ENCODE measurements at regions not wholly inside any gene's neighbourhood (a gene's known extent, or its start where the extent isn't known, plus 50 kb on each side); places are given as distances from the start of the nearest gene placed in this dataset.

DNA sequence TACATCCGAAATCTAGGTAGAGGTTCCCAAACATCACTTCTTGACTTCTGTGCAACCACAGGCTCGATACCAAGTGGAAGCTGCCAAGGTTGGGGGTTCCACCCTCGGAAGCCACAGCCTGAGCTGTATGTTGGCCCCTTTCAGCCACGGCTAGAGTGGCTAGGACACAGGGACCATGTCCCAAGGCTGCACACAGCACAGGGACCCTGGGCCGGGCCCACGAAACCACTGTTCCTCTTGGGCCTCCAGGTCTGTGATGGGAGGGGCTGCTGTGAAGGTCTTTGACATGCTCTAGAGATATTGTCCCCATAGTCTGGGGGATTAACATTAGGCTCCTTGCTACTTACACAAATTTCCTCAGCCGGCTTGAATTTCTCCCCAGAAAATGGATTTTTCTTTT, 460.6 kb downstream of the ISL1 start:
- TF ChIP-seq, protein P1, sequence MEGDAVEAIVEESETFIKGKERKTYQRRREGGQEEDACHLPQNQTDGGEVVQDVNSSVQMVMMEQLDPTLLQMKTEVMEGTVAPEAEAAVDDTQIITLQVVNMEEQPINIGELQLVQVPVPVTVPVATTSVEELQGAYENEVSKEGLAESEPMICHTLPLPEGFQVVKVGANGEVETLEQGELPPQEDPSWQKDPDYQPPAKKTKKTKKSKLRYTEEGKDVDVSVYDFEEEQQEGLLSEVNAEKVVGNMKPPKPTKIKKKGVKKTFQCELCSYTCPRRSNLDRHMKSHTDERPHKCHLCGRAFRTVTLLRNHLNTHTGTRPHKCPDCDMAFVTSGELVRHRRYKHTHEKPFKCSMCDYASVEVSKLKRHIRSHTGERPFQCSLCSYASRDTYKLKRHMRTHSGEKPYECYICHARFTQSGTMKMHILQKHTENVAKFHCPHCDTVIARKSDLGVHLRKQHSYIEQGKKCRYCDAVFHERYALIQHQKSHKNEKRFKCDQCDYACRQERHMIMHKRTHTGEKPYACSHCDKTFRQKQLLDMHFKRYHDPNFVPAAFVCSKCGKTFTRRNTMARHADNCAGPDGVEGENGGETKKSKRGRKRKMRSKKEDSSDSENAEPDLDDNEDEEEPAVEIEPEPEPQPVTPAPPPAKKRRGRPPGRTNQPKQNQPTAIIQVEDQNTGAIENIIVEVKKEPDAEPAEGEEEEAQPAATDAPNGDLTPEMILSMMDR (IDR thresholded peaks at IDR 0.05; ENCODE audit: low read depth, low read length) = no peak
- TF ChIP-seq, protein P2, sequence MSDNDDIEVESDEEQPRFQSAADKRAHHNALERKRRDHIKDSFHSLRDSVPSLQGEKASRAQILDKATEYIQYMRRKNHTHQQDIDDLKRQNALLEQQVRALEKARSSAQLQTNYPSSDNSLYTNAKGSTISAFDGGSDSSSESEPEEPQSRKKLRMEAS (IDR thresholded peaks at IDR 0.05; ENCODE audit: low read depth, low read length) = no peak
- TF ChIP-seq POLR2A (IDR thresholded peaks at IDR 0.05; ENCODE audit: extremely low read depth, insufficient read length) (no peak), MYC (IDR thresholded peaks at IDR 0.05; ENCODE audit: low read depth, low read length) (no peak)
- no peak for DNase-seq (ENCODE audit: low read depth)
- H3K4me3 ChIP-seq (ENCODE audit: low read depth, low read length) = no peak overlapping the region

DNA sequence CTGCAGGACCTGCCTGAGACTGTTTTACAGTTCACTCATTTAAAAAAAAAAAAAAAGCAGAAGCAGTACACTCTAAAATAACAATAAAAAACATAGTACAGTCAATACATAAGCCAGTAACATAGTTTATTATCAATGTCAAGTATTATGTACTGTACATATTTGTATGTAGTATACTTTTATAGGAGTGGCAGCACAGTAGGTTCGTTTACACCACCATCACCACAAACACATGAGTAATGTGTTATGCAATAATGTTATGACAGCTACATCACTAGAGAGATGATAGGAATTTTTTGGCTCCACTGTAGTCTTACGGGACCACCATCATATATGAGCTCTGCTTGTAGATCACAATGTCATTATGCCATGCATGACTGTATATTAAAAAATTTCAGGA, 462.8 kb downstream of the ISL1 start:
- peak; percentile 9 for DNase-seq (ENCODE audit: low read depth)
- TF ChIP-seq, protein P1 (IDR thresholded peaks at IDR 0.05; ENCODE audit: low read depth, low read length) = no peak
- TF ChIP-seq POLR2A (IDR thresholded peaks at IDR 0.05; ENCODE audit: extremely low read depth, insufficient read length) (no peak), MYC (IDR thresholded peaks at IDR 0.05; ENCODE audit: low read depth, low read length) (no peak)
- TF ChIP-seq, protein P2 (IDR thresholded peaks at IDR 0.05; ENCODE audit: low read depth, low read length) = no peak
- H3K4me3 ChIP-seq (ENCODE audit: low read depth, low read length) = no peak overlapping the region

DNA sequence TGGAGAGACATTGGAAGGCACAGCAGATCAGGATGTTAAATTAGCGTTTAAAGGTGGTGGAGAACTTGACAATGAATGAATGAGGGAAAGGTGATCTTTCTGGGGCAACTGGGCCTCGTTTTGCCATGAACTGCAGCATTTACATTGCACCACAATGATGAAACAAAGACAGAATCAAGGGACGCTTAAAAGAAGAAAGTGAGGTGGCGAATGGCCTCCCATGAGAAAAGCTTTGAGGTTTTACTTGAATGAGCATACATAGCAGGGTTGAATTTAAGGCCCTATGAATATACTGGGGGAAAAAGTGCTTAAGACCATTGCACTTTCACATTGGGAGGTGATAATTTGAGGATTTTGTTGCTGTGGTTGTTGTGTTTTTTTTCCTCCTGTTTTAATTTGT, 476.4 kb downstream of the ISL1 start:
- TF ChIP-seq MYC (IDR thresholded peaks at IDR 0.05; ENCODE audit: low read depth, low read length) (no peak), POLR2A (IDR thresholded peaks at IDR 0.05; ENCODE audit: extremely low read depth, insufficient read length) (no peak)
- TF ChIP-seq, protein P2 (IDR thresholded peaks at IDR 0.05; ENCODE audit: low read depth, low read length) = no peak
- TF ChIP-seq, protein P1 (IDR thresholded peaks at IDR 0.05; ENCODE audit: low read depth, low read length) = no peak
- no peak for DNase-seq (ENCODE audit: low read depth)
- H3K4me3 ChIP-seq (ENCODE audit: low read depth, low read length) = no peak overlapping the region

DNA sequence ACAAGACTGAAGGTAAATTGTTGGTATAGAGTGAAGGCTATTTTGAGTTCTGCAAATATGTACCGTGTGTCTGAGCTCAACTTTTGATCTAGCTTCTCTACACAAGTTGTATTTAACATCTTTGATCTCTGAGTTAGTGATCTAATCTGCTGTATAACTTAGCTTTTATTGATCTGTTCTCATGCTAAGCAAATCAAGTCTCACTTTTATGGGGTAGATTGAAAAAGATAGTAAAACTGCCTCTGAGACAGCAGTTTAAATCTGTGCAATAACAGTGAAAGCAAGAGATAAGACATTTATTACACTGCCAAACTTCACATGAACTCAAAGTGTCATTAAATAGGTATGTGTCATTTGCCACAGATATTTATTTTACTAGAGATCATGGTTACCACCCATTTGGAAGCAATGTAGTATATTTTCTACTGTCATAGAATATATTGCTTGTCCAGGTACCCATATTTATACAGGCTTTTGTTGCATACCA, 477.3 kb downstream of the ISL1 start:
- no peak for DNase-seq (ENCODE audit: low read depth)
- no peak overlapping the region for H3K4me3 ChIP-seq (ENCODE audit: low read depth, low read length)
- TF ChIP-seq MYC (IDR thresholded peaks at IDR 0.05; ENCODE audit: low read depth, low read length) (no peak), POLR2A (IDR thresholded peaks at IDR 0.05; ENCODE audit: extremely low read depth, insufficient read length) (no peak)
- TF ChIP-seq, protein P2 (IDR thresholded peaks at IDR 0.05; ENCODE audit: low read depth, low read length) = no peak

DNA sequence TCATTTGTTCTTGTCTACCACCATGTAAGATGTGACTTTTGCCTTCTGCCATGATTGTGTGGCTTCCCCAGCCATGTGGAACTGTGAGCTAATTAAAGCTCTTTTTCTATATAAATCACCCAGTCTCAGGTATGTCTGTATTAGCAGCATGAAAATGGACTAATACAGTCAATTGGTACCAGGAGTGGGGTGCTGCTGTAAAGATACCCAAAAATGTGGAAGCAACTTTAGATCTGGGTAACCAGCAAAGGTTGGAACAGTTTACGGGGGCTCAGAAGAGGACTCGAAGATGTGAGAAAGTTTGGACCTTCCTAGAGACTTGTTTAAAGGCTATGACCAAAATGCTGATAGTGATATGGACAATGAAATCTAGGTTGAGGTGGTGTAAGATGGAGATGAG, 488.9 kb downstream of the ISL1 start:
- DNase-seq (ENCODE audit: low read depth) = no peak
- H3K4me3 ChIP-seq (ENCODE audit: low read depth, low read length) = no peak overlapping the region
- TF ChIP-seq, protein P1 (IDR thresholded peaks at IDR 0.05; ENCODE audit: low read depth, low read length) = no peak
- TF ChIP-seq POLR2A (IDR thresholded peaks at IDR 0.05; ENCODE audit: extremely low read depth, insufficient read length) (no peak), MYC (IDR thresholded peaks at IDR 0.05; ENCODE audit: low read depth, low read length) (no peak)
- TF ChIP-seq, protein P2 (IDR thresholded peaks at IDR 0.05; ENCODE audit: low read depth, low read length) = no peak

DNA sequence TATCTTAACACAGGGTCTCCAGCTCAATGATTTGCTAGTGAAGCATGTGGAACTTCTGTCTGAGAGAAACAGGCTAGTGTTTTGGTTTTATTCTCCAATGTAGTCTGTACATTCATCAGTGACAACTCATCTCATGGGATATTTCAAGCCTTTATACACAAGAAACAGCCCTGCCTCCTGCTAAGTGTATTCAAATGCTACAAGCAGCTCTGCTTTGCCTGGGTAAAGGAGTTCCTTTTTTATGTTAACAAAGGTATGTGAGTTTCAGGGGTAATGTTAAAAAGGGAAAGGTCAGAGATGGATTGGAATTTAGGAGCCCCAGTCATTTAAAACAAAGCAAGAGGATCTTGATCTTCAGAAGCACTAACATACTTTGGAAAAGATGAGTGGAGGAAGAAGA, 498.7 kb downstream of the ISL1 start:
- DNase-seq (ENCODE audit: low read depth) = no peak
- no peak overlapping the region for H3K4me3 ChIP-seq (ENCODE audit: low read depth, low read length)
- TF ChIP-seq, protein P1 (IDR thresholded peaks at IDR 0.05; ENCODE audit: low read depth, low read length) = no peak
- TF ChIP-seq POLR2A (IDR thresholded peaks at IDR 0.05; ENCODE audit: extremely low read depth, insufficient read length) = no peak
- TF ChIP-seq MYC (IDR thresholded peaks at IDR 0.05; ENCODE audit: low read depth, low read length) = no peak
- TF ChIP-seq, protein P2 (IDR thresholded peaks at IDR 0.05; ENCODE audit: low read depth, low read length) = no peak

Measured in NB4 (cell line).